Suprapubic skin (tissue), 4 donors: ENCODE measurements at regions not wholly inside any gene's neighbourhood (a gene's known extent, or its start where the extent isn't known, plus 50 kb on each side); places are given as distances from the start of the nearest gene placed in this dataset.
"Not testable (repeated sequence)": the region's sequence is repeated elsewhere in the genome, so short reads cannot be mapped to it uniquely, and the experiment has no call there.

Source experiments
- DNase-seq, 2 donors: peaks; one replicate each; pipeline ENCODE4 v3.0.0-alpha.2; 2019; ENCODE audit warnings: low spot score in 2 of 2
- H3K27ac ChIP-seq: fragments of 200-600 bp; sonication (generic); one replicate; pipeline ENCODE4 v1.5.1; 2019
- H3K27me3 ChIP-seq: fragments of 200-600 bp; sonication (generic); one replicate; pipeline ENCODE4 v1.5.1; 2019
- H3K36me3 ChIP-seq: fragments of 200-600 bp; sonication (generic); one replicate; pipeline ENCODE4 v1.5.1; 2019
- H3K4me1 ChIP-seq: fragments of 200-600 bp; sonication (generic); one replicate; pipeline ENCODE4 v1.5.1; 2019
- H3K4me3 ChIP-seq: fragments of 200-600 bp; sonication (generic); one replicate; pipeline ENCODE4 v1.5.1; 2019; ENCODE audit warnings: mild to moderate bottlenecking
- H3K9me3 ChIP-seq: fragments of 200-600 bp; sonication (generic); one replicate; pipeline ENCODE4 v1.5.1; 2019
- CTCF ChIP-seq, 2 donors: fragments of 200-600 bp in 1 of 2; fragments of 450-650 bp in 1 of 2; sonication (generic) in 1 of 2; IDR thresholded peaks; one replicate each; pipeline ENCODE4 v1.5.1; 2016 to 2019; ENCODE audit warnings: antibody characterized with exemption in 2 of 2, mild to moderate bottlenecking in 1 of 2, moderate library complexity in 1 of 2
- EP300 ChIP-seq: sonication (generic); formaldehyde crosslinking; IDR thresholded peaks from one replicate; pipeline ENCODE4 v1.6.1; 2017; ENCODE audit warnings: antibody characterized with exemption
- POLR2A ChIP-seq, 2 donors: fragments of 450-650 bp; IDR thresholded peaks; one replicate each; pipeline ENCODE4 v1.6.1; 2017; ENCODE audit warnings: antibody characterized with exemption in 2 of 2, mild to moderate bottlenecking in 2 of 2, moderate library complexity in 2 of 2
- POLR2AphosphoS5 ChIP-seq, 3 donors: sonication (generic); formaldehyde crosslinking; IDR thresholded peaks; one replicate each; pipeline ENCODE4 v1.6.1; 2017; ENCODE audit warnings: antibody characterized with exemption in 3 of 3
- WGBS: methylation state at CpG from one replicate; pipeline ENCODE4 v1.1.5; 2018; 5-methylcytosine and 5-hydroxymethylcytosine counted together

- Histone ChIP-seq H3K27ac (no peak overlapping the region), H3K36me3 (no peaks in the 10 kb centered on the region), H3K27me3 (no peaks in the 10 kb centered on the region), H3K4me1 (peaks cover 7% of the 10 kb centered on the region), H3K4me3 (no peak overlapping the region), H3K9me3 (no peaks in the 10 kb centered on the region)
- WGBS = 84% methylated on average over 1 of the region's 1 CpG
- TF ChIP-seq POLR2AphosphoS5 (IDR thresholded peaks at IDR 0.05) (no peak), CTCF (IDR thresholded peaks at IDR 0.05) (no peak), POLR2A (IDR thresholded peaks at IDR 0.05) (no peak), EP300 (no peak)
- DNase-seq = no peak
These were observed 57.6 kb upstream of the RASA1 start for GRCh38 chr5:87210076-87210475.

GRCh38 chr5:87210743-87211142 is 56.9 kb upstream of the RASA1 start:
- no peak for TF ChIP-seq EP300
- TF ChIP-seq POLR2AphosphoS5 (IDR thresholded peaks at IDR 0.05) = no peak
- TF ChIP-seq POLR2A (IDR thresholded peaks at IDR 0.05) = no peak
- no peak for TF ChIP-seq CTCF (IDR thresholded peaks at IDR 0.05)
- Histone ChIP-seq H3K4me3 (no peak overlapping the region), H3K27me3 (no peaks in the 10 kb centered on the region), H3K9me3 (no peaks in the 10 kb centered on the region), H3K4me1 (peaks cover 7% of the 10 kb centered on the region), H3K27ac (no peak overlapping the region), H3K36me3 (no peaks in the 10 kb centered on the region)
- no peak for DNase-seq
- WGBS = 48% methylated on average over 2 of the region's 2 CpGs

GRCh38 chr5:87211676-87212075 is 56.0 kb upstream of the RASA1 start:
- no peak for TF ChIP-seq EP300
- no peak for TF ChIP-seq CTCF (IDR thresholded peaks at IDR 0.05)
- no peak for TF ChIP-seq POLR2A (IDR thresholded peaks at IDR 0.05)
- TF ChIP-seq POLR2AphosphoS5 (IDR thresholded peaks at IDR 0.05) = no peak
- Histone ChIP-seq H3K9me3 (no peaks in the 10 kb centered on the region), H3K4me3 (no peak overlapping the region), H3K4me1 (peaks cover 7% of the 10 kb centered on the region), H3K27me3 (no peaks in the 10 kb centered on the region), H3K27ac (no peak overlapping the region), H3K36me3 (no peaks in the 10 kb centered on the region)
- 46% methylated on average over 1 of the region's 1 CpG for WGBS
- DNase-seq = no peak

DNA sequence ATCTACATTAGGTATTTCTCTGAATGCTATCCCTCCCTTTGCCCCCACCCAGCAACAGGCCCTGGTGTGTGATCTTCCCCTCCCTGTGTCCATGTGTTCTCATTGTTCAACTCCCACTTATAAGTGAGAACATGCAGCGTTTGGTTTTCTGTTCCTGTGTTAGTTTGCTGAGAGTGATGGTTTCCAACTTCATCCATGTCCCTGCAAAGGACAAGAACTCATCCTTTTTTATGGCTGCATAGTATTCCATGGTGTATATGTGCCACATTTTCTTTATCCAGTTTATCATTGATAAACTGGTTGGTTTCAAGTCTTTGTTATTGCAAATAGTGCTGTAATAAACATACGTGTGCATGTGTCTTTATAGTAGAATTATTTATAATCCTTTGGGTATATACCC is 55.5 kb upstream of the RASA1 start:
- not testable (repeated sequence) for H3K27me3 ChIP-seq, H3K36me3 ChIP-seq, H3K4me1 ChIP-seq, H3K4me3 ChIP-seq, H3K9me3 ChIP-seq, DNase-seq, H3K27ac ChIP-seq
- 97% methylated on average over 2 of the region's 2 CpGs for WGBS

GRCh38 chr5:87217480-87217879 is 50.2 kb upstream of the RASA1 start:
- 76% methylated on average over 4 of the region's 4 CpGs for WGBS
- H3K4me1 ChIP-seq, H3K27me3 ChIP-seq, H3K27ac ChIP-seq, DNase-seq, H3K9me3 ChIP-seq, H3K36me3 ChIP-seq, H3K4me3 ChIP-seq: not testable (repeated sequence)
